ENCODE measurements at regions not wholly inside any gene's neighbourhood (a gene's known extent, or its start where the extent isn't known, plus 50 kb on each side); places are given as distances from the start of the nearest gene placed in this dataset.

- TF ChIP-seq L3MBTL2 (conservative IDR thresholded peaks at IDR 0.05) (no peak), NFRKB (IDR thresholded peaks at IDR 0.05) (no peak), FOXM1 (IDR thresholded peaks at IDR 0.05; ENCODE audit: borderline replicate concordance) (no peak), ZNF384 (IDR thresholded peaks at IDR 0.05) (no peak), LEF1 (IDR thresholded peaks at IDR 0.05; ENCODE audit: borderline replicate concordance) (no peak), CTBP1 (IDR thresholded peaks at IDR 0.05; ENCODE audit: borderline replicate concordance) (no peak), SP1 (IDR thresholded peaks at IDR 0.05) (no peak), PKNOX1 (IDR thresholded peaks at IDR 0.05) (peak; percentile 3; the same call in 1 of the 2 replicates), SUZ12 (IDR thresholded peaks at IDR 0.05) (no peak)
- DNase-seq (ENCODE audit: extremely low spot score), result no peak
- ChIA-PET CTCF (no interaction called here), POLR2A (no interaction called here)
Observed at GRCh38 chr2:224142397-224143312, 103.6 kb upstream of the SERPINE2 start.

- ChIA-PET CTCF (no interaction called here), POLR2A (no interaction called here)
- DNase-seq (ENCODE audit: extremely low spot score), result no peak
- TF ChIP-seq ARNT (IDR thresholded peaks at IDR 0.05) (no peak), NFRKB (IDR thresholded peaks at IDR 0.05) (no peak), ELF4 (IDR thresholded peaks at IDR 0.05) (no peak)
Observed at GRCh38 chr2:224141304-224141703, 102.2 kb upstream of the SERPINE2 start.

GRCh38 chr2:224137208-224137607, 98.1 kb upstream of the SERPINE2 start:
- no peak for DNase-seq (ENCODE audit: extremely low spot score)
- ChIA-PET CTCF (no interaction called here), POLR2A (no interaction called here)
- no peak for TF ChIP-seq ARNT (IDR thresholded peaks at IDR 0.05)
- TF ChIP-seq SUZ12 (IDR thresholded peaks at IDR 0.05), result no peak
- TF ChIP-seq BHLHE40 (IDR thresholded peaks at IDR 0.05; ENCODE audit: borderline replicate concordance), result no peak
- no peak for TF ChIP-seq PKNOX1 (IDR thresholded peaks at IDR 0.05)
- TF ChIP-seq LEF1 (IDR thresholded peaks at IDR 0.05; ENCODE audit: borderline replicate concordance), result no peak
- TF ChIP-seq ZNF384 (IDR thresholded peaks at IDR 0.05), result no peak
- TF ChIP-seq FOXM1 (IDR thresholded peaks at IDR 0.05; ENCODE audit: borderline replicate concordance), result no peak
- TF ChIP-seq CTBP1 (IDR thresholded peaks at IDR 0.05; ENCODE audit: borderline replicate concordance), result no peak
- TF ChIP-seq FOXK2 (IDR thresholded peaks at IDR 0.05), result no peak
- TF ChIP-seq SP1 (IDR thresholded peaks at IDR 0.05), result no peak
- no peak for TF ChIP-seq NFRKB (IDR thresholded peaks at IDR 0.05)
- TF ChIP-seq FOXA1 (IDR thresholded peaks at IDR 0.05), result no peak
- TF ChIP-seq HDGF (IDR thresholded peaks at IDR 0.05; ENCODE audit: borderline replicate concordance), result no peak
- TF ChIP-seq ELF4 (IDR thresholded peaks at IDR 0.05), result no peak
- TF ChIP-seq L3MBTL2 (conservative IDR thresholded peaks at IDR 0.05), result no peak
- no peak for TF ChIP-seq TARDBP (IDR thresholded peaks at IDR 0.05)

- DNase-seq (ENCODE audit: extremely low spot score), result no peak
- CTCF ChIA-PET, result no interaction called here
- POLR2A ChIA-PET, result no interaction called here
- TF ChIP-seq LEF1 (IDR thresholded peaks at IDR 0.05; ENCODE audit: borderline replicate concordance) (no peak), FOXM1 (IDR thresholded peaks at IDR 0.05; ENCODE audit: borderline replicate concordance) (no peak), FOXK2 (IDR thresholded peaks at IDR 0.05) (no peak), ARNT (IDR thresholded peaks at IDR 0.05) (no peak), FOXA1 (IDR thresholded peaks at IDR 0.05) (no peak), TARDBP (IDR thresholded peaks at IDR 0.05) (no peak), SUZ12 (IDR thresholded peaks at IDR 0.05) (no peak), PKNOX1 (IDR thresholded peaks at IDR 0.05) (no peak), HDGF (IDR thresholded peaks at IDR 0.05; ENCODE audit: borderline replicate concordance) (no peak), NFRKB (IDR thresholded peaks at IDR 0.05) (no peak), ELF4 (IDR thresholded peaks at IDR 0.05) (no peak), SP1 (IDR thresholded peaks at IDR 0.05) (no peak), BHLHE40 (IDR thresholded peaks at IDR 0.05; ENCODE audit: borderline replicate concordance) (no peak)
Observed at GRCh38 chr2:224136396-224136795, 97.3 kb upstream of the SERPINE2 start.

GRCh38 chr2:224135881-224136280, 96.8 kb upstream of the SERPINE2 start:
- TF ChIP-seq FOXM1 (IDR thresholded peaks at IDR 0.05; ENCODE audit: borderline replicate concordance) (no peak), ELF4 (IDR thresholded peaks at IDR 0.05) (no peak), NFRKB (IDR thresholded peaks at IDR 0.05) (no peak), SUZ12 (IDR thresholded peaks at IDR 0.05) (no peak), LEF1 (IDR thresholded peaks at IDR 0.05; ENCODE audit: borderline replicate concordance) (no peak), BHLHE40 (IDR thresholded peaks at IDR 0.05; ENCODE audit: borderline replicate concordance) (no peak), TARDBP (IDR thresholded peaks at IDR 0.05) (no peak), L3MBTL2 (conservative IDR thresholded peaks at IDR 0.05) (no peak), FOXA1 (IDR thresholded peaks at IDR 0.05) (no peak), CTBP1 (IDR thresholded peaks at IDR 0.05; ENCODE audit: borderline replicate concordance) (no peak), ARNT (IDR thresholded peaks at IDR 0.05) (no peak), PKNOX1 (IDR thresholded peaks at IDR 0.05) (no peak), HDGF (IDR thresholded peaks at IDR 0.05; ENCODE audit: borderline replicate concordance) (no peak), FOXK2 (IDR thresholded peaks at IDR 0.05) (no peak)
- DNase-seq (ENCODE audit: extremely low spot score), result no peak
- CTCF ChIA-PET, result no interaction called here
- POLR2A ChIA-PET, result no interaction called here

Data from HEK293T (cell line).